A673 (cell line): ENCODE measurements at regions not wholly inside any gene's neighbourhood (a gene's known extent, or its start where the extent isn't known, plus 50 kb on each side); places are given as distances from the start of the nearest gene placed in this dataset.

Source experiments
- CTCF ChIP-seq: fragments of 300-800, 200-600 bp; sonication (generic); conservative IDR thresholded peaks from 2 replicates; pipeline ENCODE4 v1.5.1; 2017; ENCODE audit warnings: low read depth, mild to moderate bottlenecking, antibody characterized with exemption, low read length, moderate library complexity, mixed read lengths
- EZH2 ChIP-seq: fragments of 200-600 bp; sonication (generic); IDR thresholded peaks from 2 replicates; pipeline ENCODE4 v1.6.1; 2017; ENCODE audit warnings: borderline replicate concordance, low read depth, mild to moderate bottlenecking, mixed read lengths, antibody characterized with exemption, low read length; ENCODE audit not compliant: poor library complexity, severe bottlenecking

- no peak for TF ChIP-seq CTCF
- no peak for TF ChIP-seq EZH2
Measured at GRCh38 chr3:154780263-154780662, 299.9 kb upstream of the MME start.
